OCI-LY3 (cell line): ENCODE measurements at regions not wholly inside any gene's neighbourhood (a gene's known extent, or its start where the extent isn't known, plus 50 kb on each side); places are given as distances from the start of the nearest gene placed in this dataset.

Experiments used
- EZH2phosphoT487 ChIP-seq: fragments of 200-600 bp; shearing (Covaris generic); IDR thresholded peaks from 2 replicates; pipeline ENCODE4 v1.6.1; 2018; ENCODE audit warnings: antibody characterized with exemption, mixed run types, low read depth
- TF ChIP-seq, protein P1 (sequence below): fragments of 200-600, 300-600 bp; sonication (generic); IDR thresholded peaks from 2 replicates; pipeline ENCODE4 v1.5.1; 2014; ENCODE audit warnings: antibody characterized with exemption, low read length, low read depth

DNA sequence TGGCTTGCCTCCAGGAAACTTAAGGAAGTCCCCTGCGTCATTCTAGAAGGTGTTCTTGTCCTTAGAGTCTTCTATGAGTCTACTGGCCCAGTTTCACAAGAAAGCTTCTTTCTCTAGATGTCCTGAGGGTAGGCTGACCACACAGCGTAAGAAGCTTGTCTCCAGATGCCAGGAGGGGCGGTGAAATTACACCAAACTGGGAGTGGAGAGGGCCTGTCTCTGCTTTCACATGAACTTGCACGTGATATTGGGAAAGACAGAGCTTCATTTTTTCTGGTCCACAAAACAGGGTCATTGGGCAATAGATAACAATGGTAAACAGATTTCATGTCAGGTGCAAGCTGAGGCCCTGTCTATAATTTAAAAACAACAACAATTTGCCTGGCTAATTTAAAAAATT lies 85.7 kb upstream of the TBX3 start:
- TF ChIP-seq, protein P1, sequence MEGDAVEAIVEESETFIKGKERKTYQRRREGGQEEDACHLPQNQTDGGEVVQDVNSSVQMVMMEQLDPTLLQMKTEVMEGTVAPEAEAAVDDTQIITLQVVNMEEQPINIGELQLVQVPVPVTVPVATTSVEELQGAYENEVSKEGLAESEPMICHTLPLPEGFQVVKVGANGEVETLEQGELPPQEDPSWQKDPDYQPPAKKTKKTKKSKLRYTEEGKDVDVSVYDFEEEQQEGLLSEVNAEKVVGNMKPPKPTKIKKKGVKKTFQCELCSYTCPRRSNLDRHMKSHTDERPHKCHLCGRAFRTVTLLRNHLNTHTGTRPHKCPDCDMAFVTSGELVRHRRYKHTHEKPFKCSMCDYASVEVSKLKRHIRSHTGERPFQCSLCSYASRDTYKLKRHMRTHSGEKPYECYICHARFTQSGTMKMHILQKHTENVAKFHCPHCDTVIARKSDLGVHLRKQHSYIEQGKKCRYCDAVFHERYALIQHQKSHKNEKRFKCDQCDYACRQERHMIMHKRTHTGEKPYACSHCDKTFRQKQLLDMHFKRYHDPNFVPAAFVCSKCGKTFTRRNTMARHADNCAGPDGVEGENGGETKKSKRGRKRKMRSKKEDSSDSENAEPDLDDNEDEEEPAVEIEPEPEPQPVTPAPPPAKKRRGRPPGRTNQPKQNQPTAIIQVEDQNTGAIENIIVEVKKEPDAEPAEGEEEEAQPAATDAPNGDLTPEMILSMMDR = no peak
- no peak for TF ChIP-seq EZH2phosphoT487
